GM21528 (cell line): ENCODE measurements at regions not wholly inside any gene's neighbourhood (a gene's known extent, or its start where the extent isn't known, plus 50 kb on each side); places are given as distances from the start of the nearest gene placed in this dataset.
A peak's percentile ranks its signal among the peaks of the same experiment; 100 is the strongest.

Experiments
- ATAC-seq: cut with Tn5 transposase; IDR thresholded peaks from one replicate; pipeline ENCODE4 v1.9.1; 2021; ENCODE audit warnings: mild to moderate bottlenecking, moderate library complexity; ENCODE audit not compliant: unreplicated experiment, low FRiP score

DNA sequence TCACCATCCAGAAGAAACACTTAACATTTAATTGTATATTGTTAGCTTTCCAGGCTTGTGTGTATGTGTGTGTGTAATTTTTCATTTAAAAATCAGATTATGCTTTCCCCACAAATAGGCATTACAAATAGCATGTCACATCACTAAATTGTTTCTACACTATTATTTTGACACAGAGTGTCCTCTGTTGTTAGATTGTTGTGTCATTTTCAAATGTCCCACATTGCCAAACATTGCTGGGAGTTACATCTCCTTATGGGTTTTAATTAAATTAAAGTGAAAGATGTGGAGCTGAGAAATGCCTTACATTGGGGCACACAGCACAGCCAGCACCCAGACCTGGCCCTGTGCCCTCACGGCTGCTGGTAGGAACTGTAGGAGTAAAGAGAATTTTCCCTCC lies 295.6 kb downstream of the ZEB1 start:
- no peak for ATAC-seq

DNA sequence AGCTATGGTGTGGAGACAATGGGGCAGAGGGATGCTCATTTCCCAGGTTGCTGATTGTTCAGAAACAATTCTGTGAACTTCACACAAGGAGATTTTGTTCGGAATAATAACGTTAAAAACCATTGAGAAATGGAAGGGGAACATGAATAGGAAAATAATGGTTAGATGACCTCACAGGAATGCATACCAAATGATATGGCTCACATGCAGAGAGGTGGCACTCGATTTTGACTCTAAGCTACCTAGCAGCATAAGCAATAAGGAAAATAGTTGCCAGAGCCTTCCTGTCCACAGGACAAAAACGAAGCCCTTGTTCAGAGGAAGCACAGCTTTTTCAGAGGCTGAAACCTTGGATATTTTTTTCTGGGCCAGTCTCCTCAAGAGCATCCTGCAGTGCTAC lies 293.1 kb downstream of the ZEB1 start:
- ATAC-seq, result no peak

DNA sequence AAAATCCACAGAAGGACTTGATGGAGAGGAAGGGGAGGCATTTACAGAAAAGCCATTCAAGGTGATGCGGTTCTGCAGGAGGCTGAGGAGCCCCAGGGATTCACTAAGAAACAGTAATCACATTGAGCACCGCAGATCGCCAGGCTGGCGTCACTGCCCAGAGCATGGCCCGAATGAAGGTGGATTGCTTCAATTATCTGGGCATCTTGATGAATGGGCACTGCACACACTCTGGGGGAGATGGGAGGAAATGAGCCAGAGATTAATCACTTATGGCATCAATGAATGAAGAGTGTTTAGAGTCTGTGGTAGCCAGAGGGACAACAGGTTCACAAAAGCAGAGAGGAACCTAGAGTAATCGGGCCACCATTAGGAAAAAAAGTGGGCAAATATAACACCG lies 292.1 kb downstream of the ZEB1 start:
- no peak for ATAC-seq

DNA sequence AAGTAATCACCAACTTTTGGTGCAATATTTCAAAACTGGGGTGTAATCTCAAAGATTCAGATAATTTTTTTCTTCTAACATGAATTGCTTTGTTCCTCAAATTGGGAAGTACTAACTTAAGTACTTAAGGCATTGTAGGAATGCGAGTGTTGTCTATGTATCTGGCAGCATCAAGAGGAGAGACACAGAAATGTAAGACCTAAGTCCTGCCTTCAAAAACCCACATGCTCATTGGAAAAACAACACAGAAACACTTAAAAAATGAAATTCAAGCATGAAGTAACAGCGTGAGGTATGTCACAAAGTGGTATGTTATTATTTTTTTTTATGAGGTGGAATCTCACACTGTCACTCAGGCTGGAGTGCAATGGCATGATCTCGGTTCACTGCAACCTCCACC lies 288.5 kb downstream of the ZEB1 start:
- ATAC-seq, result no peak

DNA sequence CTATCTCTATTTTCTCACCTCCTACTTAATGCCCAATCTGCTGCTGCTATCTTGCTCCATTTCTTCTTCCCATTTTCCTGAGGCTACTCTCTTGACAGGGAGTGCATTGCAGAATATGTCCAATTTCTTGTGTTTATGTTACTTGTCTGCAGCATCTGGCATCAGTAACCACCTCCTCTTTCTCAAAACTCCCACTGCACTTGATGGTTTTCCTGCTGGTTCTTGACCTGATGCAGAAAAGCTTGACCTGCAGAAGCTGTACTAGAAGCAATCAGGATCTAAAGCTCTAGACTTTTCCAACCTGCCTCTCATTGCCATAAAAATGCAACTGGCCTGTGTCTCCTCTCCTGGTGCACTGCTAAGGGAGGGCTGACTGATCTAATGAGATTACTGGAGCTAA lies 287.8 kb downstream of the ZEB1 start:
- no peak for ATAC-seq

DNA sequence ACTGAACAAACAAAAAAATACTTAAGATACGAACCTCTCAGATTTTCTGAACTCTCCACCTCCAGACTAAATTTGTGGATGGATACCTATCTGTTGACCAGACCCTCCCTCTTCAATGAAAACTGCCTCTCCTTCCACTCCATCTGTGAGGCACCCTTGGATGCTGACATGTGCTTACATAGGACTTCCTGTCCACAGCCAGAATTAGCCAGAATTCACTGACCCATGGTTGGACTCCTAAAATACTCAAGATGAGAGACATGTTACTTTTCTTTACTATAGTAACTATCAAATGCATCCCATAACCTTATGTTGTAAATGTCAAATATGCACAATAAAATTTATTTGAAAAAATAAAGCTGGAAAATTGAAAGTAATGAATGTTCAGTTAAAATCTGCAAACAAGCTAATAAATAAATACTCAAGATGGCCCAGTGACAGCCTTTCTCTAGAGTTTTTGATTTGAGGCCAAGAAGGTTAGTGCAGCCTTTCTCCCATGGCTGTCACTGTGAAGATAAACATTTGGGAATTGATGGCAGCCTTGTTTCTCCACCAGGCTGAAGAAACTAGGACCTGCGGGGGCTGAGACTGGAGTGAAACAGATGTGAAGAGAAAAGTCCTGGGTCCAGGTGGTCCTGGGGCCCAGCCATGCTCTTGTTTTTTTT lies 287.0 kb downstream of the ZEB1 start:
- no peak for ATAC-seq

DNA sequence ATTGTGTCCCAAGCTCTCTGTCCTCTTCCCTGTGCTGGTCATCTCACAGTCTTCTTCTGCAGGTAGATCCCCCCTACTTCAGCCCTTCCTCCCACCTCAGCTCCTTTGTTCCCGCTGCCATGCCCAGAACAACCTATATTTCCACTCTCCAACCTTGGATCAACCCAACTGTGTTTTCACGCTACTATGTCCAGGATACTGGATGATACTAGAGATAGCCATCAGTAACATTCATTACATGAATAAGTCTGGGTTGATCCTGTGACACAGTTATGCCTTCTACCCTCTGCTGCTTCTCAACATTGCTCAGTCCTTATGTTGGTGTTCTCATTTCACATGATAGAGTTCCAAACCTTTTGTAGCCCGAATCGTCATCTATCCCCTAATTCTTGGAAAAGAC lies 286.4 kb downstream of the ZEB1 start:
- no peak for ATAC-seq

DNA sequence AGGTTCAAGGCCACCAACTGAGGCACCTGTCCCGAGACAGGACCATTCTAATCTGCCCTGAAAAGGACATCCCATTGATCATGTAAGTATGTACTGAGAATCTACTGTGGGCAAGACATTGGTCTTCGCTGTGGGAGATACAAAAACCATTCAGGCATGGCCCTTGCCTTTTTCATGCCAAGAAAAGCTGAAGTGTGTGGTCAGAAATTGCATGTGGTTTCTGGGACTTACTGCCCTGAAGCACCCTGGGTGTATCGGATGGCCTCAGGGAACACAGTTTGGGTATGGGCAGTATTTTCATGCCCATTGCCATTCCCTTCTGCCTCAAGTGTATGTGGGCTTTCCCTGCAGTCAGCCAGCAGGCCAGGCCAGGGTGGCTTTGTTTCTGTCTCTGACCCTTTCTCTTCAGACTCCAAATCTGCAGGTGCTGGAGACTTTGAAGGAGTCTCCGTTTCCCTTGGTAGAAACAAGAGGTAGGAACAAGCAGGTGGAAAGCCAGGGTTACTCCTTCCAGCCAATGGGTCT lies 285.7 kb downstream of the ZEB1 start:
- no peak for ATAC-seq

DNA sequence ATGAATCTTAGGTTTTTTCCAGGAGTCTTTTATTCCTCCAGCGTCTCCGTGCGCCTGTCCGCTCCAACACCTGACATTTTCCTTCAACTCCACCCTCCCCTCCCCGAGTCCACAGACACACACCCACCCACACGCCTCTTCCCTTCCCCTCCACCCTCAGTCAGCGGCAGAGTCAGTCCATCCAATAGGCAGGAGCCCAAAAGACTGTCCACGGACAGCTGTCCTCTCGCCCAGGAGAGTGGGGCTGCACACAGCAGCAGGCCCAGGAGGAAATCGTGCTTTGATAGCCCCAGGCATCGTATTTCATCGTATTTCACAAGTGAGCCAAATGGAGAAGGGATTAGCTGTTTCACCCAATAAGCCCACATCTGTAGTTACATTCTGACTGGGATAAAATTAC lies 285.1 kb downstream of the ZEB1 start:
- no peak for ATAC-seq

DNA sequence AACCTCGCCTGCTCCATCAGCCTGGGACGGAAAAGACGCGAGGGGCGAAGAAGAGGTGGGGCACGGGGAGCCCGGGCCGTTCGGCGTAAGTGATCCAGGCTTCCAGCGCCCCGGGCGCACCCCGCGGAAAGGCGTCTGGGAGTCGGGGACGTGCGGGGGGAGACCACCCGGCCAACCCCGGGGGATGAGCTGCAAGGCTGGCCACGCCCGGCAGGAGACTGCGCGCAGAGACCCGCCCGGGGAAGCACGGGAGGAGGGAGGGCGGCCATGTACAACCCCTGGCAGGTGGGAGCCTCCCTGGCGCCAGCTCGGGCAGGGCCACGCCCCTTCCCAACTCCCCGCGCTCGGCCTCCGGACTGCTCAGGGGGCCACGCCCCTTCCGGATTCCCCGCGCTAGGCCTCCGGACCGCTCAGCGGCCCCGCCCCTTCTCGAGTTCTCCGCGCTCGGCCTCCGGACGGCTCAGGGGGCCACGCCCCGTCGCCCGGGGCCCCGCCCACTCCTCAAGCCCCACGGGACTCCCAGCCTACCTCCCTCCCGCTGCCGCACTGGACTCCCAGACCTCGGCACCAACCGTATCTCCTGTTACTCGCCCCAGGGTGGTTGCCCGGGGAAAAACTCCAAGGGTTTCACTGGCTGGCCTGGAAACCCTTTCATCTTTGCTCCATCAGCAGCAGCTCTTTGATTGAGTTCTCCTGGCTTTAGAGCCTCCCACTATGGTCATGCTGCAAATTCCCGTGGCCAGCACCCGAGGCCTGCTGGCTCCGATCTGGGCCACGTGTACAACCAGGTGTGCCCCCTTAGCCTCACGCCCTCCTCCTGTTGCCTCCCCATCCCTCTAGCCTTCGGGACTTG lies 284.4 kb downstream of the ZEB1 start:
- ATAC-seq, result peak; percentile 98

DNA sequence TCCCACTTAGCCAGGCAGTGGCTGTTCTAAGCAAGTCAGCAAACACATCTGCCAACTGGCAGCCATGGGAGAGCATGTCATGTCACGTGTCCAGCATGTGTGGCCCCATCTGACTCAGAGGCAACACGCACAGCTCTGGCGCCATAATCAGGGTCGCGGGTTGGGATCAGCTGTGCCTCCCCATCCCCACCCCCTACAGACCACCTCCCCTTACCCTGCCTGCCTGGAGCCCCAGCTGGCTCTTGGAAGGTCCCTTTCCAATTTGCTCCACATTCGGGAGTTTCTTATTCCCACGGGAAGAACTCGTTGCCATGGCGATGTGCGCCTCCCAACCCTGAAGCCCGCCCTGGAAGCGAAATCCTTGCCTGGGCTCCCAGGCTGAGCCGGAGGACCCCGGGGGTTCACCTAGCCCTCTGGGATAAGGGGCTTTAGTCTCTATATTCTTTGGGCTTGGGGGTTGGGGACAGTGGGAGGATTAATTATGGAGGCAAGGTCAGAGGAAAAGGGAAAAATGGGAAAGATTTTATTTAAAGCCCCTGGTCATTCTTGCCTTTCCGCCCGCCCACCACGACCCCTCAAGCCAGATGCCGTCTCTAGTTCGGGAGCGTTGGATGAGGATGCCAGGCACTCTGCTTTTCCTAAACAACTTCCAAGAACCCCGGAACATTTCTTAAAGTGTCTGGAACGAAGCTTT lies 283.7 kb downstream of the ZEB1 start:
- no peak for ATAC-seq

DNA sequence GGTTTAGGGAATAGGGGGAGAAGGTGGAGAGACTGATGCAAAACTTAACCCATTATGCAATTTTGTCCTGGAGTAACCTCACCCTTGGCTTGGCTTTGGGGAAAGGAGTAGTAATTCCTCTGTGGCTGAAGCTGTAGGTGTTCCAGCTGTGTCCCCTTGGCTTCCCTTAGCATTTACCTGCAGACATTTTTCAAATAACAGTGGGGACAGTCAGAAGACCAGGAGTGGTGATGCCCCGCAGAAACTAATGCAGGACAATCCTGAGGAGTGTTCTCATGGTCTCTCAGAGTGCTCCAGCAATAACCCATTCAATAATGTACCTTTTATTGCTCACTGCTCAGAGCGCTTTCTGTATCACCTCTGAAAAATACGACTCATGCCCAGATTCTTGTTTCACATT lies 282.1 kb downstream of the ZEB1 start:
- ATAC-seq, result no peak

DNA sequence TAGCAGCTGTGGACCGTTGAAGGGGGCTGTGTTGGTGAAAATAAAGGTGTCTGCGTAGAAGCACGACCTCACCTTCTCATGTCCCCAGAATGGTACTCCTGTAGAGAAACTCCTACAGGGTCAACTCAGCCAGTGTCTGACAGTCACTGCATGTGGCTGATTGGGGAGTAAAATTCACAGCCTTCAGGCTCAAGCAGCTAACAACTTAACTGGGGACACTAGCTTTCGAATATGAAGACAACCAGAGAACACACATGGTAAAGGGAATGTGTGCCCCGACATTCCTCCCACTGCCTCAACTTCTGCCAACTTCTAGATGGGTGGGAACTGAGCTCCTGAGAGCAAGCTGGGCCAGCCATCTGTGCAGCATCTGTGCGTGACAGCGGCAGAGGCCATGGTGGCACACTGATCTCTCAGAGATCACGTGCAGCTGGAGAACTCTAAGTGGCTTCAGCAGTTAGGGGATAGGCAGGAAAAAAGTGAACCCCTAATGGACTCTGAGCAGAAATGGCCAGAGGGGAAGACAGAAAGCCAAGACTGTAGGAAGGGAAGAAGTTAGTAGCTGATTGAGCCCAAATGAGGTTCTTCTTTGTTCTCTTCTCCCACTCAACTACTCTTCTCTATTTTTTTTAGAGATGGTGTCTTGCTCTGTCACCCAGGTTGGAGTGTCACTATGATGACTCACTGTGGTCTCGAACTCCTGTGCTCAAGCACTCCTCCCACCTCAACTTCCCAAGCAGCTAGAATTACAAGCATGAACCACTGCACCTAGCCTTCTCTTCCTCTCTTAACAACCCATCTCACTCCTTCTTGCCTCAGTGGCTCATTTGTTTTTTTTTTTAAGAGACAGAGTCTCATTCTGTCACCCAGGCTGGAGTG lies 280.8 kb downstream of the ZEB1 start:
- no peak for ATAC-seq

DNA sequence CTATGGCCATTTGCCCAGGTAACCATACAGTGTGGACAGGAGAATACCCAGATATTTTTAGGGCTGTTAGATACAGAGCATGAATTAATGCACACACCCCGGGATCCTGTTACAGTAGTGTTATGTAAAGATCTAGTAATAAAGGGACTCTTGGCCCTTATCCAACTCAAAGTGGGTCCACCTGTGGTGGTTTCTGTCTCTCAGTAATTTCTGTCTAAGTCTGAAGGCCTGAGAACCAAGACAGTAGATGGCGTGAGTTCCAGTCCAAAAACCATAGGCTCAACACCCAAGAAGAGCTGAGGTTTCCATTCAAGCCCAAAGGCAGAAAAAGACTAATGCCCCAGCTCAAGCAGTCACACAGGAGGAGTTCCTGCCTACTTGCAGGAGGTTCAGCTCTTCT lies 277.7 kb downstream of the ZEB1 start:
- ATAC-seq, result no peak

DNA sequence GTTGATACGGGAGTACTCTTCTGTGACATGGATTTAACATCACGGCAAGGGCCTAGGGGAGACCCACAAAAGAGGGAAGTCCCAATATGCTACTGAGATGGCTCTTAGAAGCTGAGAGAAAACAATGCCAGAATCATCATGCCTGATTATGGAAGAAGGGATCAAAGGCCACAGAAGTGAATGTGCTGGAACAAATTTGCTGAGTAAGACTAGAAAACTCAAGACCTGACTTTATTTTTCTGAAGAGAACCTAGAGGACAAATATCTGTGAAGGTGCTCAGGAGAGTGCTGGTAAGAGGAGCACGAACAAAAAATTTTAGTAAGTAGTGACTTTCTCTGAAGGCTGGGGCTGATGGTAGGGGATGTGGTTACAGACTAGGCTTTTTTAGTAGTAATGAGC lies 277.0 kb downstream of the ZEB1 start:
- no peak for ATAC-seq

DNA sequence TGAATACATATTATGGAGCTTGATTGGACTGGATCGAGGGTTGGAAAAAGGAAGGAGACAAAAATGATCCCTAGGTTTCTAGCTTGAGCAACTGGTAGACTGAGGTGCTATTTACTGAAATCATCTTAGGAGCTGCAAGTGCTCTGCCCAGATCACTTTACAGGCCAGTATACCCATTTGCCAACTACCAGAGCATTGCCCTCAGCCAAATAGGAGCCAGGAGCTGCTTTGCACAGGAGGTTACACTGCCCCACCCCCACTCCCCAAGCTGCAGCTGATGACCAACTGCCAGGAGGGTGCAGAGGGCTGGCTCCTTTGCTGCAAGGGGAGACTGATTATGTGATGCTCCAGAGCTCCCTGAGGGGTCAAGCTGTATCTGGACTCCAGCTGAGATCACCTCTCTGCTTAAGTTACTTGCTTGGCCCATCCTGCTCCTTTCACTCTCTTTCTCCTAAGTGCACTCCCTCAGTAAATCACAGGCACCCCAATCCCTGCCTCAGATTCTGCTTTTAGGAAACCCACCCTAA lies 275.4 kb downstream of the ZEB1 start:
- no peak for ATAC-seq

DNA sequence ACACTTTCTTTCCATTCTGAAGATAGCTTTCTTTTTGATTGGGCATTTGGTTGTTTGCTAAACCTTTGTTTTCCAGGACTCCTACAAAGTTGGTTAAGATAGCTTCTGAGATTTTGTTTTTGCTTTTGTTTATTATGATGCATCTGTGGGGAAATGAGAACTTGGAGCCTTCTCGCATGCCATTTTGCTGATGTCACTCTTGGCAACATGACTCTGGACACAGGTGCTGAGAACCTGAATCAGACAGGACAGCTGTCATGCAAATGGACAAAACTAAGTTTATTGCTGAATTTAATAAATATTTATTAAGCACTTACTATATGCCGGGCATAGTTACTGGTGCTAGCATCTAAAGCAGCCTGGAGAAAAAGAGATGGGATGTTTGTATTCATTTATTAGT lies 274.1 kb downstream of the ZEB1 start:
- ATAC-seq, result no peak

DNA sequence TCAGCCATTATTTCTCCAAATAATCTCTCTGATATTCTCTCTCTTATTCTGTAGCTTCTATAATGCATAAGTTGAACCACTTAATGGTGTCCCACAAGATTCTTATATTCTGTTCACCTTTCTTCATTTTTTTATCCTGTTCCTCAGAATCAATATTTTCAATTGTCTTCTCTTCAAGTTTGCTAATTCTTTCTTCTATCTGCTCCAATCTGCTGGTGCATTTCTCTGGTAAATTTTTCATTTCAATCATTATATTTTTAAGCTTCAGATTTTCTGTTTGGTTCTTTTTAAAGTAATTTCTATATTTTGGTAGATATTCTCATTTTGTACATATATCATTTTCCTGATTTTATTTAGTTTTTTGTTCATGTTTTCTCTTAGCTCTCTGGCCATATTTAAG lies 272.6 kb downstream of the ZEB1 start:
- no peak for ATAC-seq

DNA sequence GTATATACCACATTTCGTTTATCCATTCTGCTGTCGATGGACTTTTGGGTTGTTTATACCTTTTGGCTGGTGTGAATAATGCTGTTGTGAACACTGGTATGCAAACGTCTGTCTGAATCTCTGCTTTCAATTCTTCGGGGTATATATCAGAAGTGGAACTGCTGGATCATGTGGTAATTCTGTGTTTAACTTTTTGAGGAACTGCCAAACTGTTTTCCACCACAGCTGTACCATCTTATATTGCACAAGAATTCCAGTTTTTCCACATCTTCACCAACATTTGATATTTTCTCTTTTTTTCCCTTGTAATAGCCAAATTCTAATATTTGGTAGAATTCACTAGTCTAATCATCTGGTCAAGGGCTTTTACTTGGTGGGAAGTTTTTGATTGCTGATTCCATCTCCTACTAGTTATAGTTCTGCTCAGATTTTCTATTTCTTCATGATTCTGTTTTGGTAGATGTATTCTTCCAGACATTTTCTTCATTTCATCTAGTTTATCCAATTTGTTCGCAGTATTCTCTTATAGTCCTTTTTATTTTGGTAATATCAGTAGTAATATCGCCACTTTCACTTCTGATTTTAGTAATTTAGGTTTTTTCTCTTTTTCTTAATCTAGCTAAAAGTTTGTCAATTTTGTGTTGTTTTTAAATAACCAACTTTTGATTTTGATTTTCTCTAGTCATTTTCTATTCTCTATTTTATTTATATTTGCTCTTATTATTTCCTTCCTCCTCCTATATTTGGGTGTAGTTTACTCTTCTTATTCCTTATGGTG lies 271.2 kb downstream of the ZEB1 start:
- ATAC-seq, result no peak
